Activated CD8-positive, alpha-beta T cell treated with anti-CD3 and anti-CD28 coated beads for 36 hours (primary cell): ENCODE measurements at regions not wholly inside any gene's neighbourhood (a gene's known extent, or its start where the extent isn't known, plus 50 kb on each side); places are given as distances from the start of the nearest gene placed in this dataset.
A peak's percentile ranks its signal among the peaks of the same experiment; 100 is the strongest.

Experiments used
- ATAC-seq: fragments of 200-7000 bp; cut with Tn5 transposase; one replicate; pipeline ENCODE4 v1.10.0; 2021; ENCODE audit warnings: mild to moderate bottlenecking, moderate library complexity
- CTCF ChIA-PET: fragments of 350-600 bp; sonication (Branson Sonifier 250); formaldehyde crosslinking; loops from one replicate; lab custom pipeline; 2021; ENCODE audit warnings: antibody characterized with exemption; lab: Charles Lee
- POLR2A ChIA-PET: fragments of 350-600 bp; sonication (Branson Sonifier 250); formaldehyde crosslinking; loops from one replicate; lab custom pipeline; 2021; ENCODE audit warnings: antibody characterized with exemption; lab: Charles Lee
- DNase-seq: peaks from one replicate; pipeline ENCODE4 v3.0.0-alpha.2; 2020
- H3K27ac Mint-ChIP-seq: one replicate; pipeline ENCODE4 v1.8.0; 2021; ENCODE audit warnings: mild to moderate bottlenecking, mixed read lengths
- H3K27me3 Mint-ChIP-seq: one replicate; pipeline ENCODE4 v1.8.0; 2021; ENCODE audit warnings: mixed read lengths
- H3K36me3 Mint-ChIP-seq: one replicate; pipeline ENCODE4 v1.8.0; 2021; ENCODE audit warnings: low read depth, mixed read lengths
- H3K4me1 Mint-ChIP-seq: one replicate; pipeline ENCODE4 v1.8.0; 2021; ENCODE audit warnings: low read depth, mixed read lengths
- H3K4me3 Mint-ChIP-seq: one replicate; pipeline ENCODE4 v1.8.0; 2021; ENCODE audit warnings: mild to moderate bottlenecking, moderate library complexity, mixed read lengths
- H3K9me3 Mint-ChIP-seq: one replicate; pipeline ENCODE4 v1.8.0; 2021; ENCODE audit warnings: mixed read lengths
- intact Hi-C: fragments of 100-400 bp; cut with micrococcal nuclease; formaldehyde crosslinking; loops from one replicate; pipeline ENCODE4 v1.10.0; 2022
- TF ChIP-seq, protein P1 (sequence below): fragments of 200-600 bp; IDR thresholded peaks from one replicate; pipeline ENCODE4 v1.8.0; 2022; ENCODE audit warnings: antibody characterized with exemption, mild to moderate bottlenecking

DNA sequence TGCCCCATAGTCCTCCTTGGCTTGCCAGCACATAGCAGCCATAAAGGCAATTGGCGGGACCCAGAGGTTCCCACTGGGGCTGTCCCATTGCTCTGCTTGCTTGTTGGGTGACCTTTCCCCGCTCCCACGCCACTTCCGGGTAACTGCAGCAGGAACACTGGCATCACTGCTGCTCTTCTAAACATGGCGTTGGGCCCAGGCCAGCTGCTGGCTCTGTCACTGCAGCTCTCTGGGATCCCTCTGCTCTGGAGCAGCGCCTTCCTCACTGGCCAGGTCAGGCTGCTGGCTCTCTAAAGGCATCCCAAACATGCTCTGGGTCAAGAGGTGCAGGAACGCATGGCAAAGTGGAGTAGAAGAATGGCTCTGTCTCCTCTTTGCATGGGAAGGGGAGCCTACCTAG, 92.9 kb downstream of the DRD1 start:
- CTCF ChIA-PET = no interaction called here

DNA sequence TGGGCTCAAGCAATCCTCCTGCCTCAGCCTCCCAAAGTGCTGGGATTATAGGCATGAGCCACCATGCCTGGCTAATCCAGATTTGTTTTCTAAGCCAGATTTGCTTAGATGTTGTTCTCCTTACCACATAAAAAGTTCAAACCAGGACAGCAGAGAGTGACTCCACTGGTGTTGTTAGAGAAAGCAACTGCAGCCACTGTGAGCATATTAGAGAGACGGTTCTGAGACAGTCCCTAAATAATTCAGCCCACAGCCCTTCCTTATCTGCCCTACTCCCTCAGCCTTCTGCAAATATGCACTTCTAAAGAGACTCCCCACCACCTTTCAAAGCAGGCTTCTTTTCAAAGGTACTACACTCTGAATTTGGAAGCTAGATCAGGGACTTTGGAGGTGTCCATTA, 96.1 kb downstream of the DRD1 start:
- H3K36me3 Mint-ChIP-seq = no peaks in the 10 kb centered on the region
- peaks cover 19% of the 10 kb centered on the region for H3K27me3 Mint-ChIP-seq
- peaks cover 2% of the 10 kb centered on the region for H3K9me3 Mint-ChIP-seq
- CTCF ChIA-PET = no interaction called here
- TF ChIP-seq, protein P1, sequence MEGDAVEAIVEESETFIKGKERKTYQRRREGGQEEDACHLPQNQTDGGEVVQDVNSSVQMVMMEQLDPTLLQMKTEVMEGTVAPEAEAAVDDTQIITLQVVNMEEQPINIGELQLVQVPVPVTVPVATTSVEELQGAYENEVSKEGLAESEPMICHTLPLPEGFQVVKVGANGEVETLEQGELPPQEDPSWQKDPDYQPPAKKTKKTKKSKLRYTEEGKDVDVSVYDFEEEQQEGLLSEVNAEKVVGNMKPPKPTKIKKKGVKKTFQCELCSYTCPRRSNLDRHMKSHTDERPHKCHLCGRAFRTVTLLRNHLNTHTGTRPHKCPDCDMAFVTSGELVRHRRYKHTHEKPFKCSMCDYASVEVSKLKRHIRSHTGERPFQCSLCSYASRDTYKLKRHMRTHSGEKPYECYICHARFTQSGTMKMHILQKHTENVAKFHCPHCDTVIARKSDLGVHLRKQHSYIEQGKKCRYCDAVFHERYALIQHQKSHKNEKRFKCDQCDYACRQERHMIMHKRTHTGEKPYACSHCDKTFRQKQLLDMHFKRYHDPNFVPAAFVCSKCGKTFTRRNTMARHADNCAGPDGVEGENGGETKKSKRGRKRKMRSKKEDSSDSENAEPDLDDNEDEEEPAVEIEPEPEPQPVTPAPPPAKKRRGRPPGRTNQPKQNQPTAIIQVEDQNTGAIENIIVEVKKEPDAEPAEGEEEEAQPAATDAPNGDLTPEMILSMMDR = no peak
- no peak overlapping the region for H3K4me3 Mint-ChIP-seq
- intact Hi-C loops = no loop called here
- POLR2A ChIA-PET = no interaction called here
- DNase-seq (no peak), ATAC-seq (no peak)
- no peak overlapping the region for H3K27ac Mint-ChIP-seq
- no peaks in the 10 kb centered on the region for H3K4me1 Mint-ChIP-seq

More for the DNA sequence above, 92.9 kb downstream of the DRD1 start:
- ATAC-seq (no peak), DNase-seq (peak; percentile 12)
- POLR2A ChIA-PET = no interaction called here
- intact Hi-C loops = no loop called here
- Mint-ChIP-seq H3K4me1 (no peaks in the 10 kb centered on the region), H3K4me3 (no peak overlapping the region), H3K27ac (no peak overlapping the region), H3K9me3 (no peaks in the 10 kb centered on the region), H3K27me3 (peaks cover 9% of the 10 kb centered on the region), H3K36me3 (no peaks in the 10 kb centered on the region)
- TF ChIP-seq, protein P1 = no peak

DNA sequence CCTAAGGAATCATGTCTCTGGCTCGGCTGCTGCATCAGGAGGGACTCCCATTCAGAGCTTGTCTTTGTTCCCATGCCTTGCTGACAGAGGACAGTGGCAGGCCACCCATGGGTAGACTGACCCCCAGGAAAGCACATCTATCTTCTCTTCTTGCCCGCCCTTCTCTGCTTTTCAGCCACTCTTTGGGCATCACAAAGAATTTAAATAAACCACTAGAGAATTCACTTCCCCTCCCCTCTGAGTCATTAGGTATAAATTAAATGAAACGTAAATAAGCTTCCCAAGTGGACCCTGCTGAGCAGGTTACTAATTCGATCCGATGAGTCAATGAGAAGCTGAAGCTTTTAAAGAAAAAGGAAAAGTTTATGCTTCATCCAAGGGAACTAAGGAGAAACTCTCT, 97.0 kb downstream of the DRD1 start:
- DNase-seq (no peak), ATAC-seq (no peak)
- POLR2A ChIA-PET = no interaction called here
- intact Hi-C loops = no loop called here
- CTCF ChIA-PET = no interaction called here
- H3K27ac Mint-ChIP-seq = no peak overlapping the region
- no peaks in the 10 kb centered on the region for H3K36me3 Mint-ChIP-seq
- peaks cover 2% of the 10 kb centered on the region for H3K9me3 Mint-ChIP-seq
- H3K4me3 Mint-ChIP-seq = no peak overlapping the region
- H3K27me3 Mint-ChIP-seq = peaks cover 15% of the 10 kb centered on the region
- TF ChIP-seq, protein P1 = no peak
- no peaks in the 10 kb centered on the region for H3K4me1 Mint-ChIP-seq

DNA sequence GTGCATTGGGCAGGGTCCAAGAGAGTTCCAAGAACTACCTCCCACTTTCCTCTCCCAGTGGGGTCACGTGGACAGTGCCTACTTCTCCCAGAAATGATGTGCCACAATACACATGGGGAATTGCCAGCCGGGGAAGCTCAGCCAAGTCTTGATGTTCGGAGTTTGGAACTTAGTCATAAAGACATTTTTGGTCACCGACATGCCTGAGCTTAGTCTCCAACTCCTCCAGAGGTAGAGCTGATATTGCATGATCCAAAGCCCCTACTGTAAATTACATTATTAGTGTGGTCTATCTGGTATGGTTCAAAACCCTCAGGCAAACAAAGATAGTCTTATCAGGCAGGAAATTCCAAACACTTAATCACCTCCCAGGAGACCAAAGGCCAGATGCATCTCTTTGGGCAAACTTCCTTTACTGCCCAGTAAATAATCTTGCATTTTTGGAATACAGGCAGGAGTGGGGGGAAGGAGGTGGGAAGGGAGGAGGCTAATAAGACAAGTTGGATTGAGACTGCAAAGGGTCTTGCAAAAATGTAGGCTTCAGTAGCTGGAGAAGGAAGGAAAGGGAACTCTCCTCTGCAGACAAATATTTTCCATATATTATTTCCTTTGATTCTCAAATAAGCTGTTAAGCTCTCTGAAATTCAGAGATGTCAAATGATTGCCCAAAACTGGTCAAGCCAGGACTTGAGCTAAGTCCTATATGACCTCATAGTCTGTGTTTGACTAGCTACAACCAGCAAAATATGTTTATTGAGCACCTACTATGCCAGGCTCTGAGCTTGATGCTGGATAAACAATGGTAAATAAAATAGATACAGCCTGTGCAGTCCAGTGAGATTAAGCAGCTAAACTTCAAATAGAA, 99.4 kb downstream of the DRD1 start:
- H3K27ac Mint-ChIP-seq = no peak overlapping the region
- no peak for DNase-seq
- ATAC-seq = no peak
- H3K4me3 Mint-ChIP-seq = no peak overlapping the region
- CTCF ChIA-PET = interaction anchor here (1.0 to 1.2 kb wide), 2 partner anchors 100 to 120 kb away, joined by 3 read pairs; partner anchors contain the start of gene DRD1
- peaks cover 2% of the 10 kb centered on the region for H3K9me3 Mint-ChIP-seq
- POLR2A ChIA-PET = no interaction called here
- intact Hi-C loops = no loop called here
- no peaks in the 10 kb centered on the region for H3K4me1 Mint-ChIP-seq
- H3K27me3 Mint-ChIP-seq = peaks cover 13% of the 10 kb centered on the region
- TF ChIP-seq, protein P1 = no peak
- no peaks in the 10 kb centered on the region for H3K36me3 Mint-ChIP-seq

- intact Hi-C loops = no loop called here
- TF ChIP-seq, protein P1 = no peak
Observed at GRCh38 chr5:175343308-175343707, 100.7 kb downstream of the DRD1 start.

More at GRCh38 chr5:175343308-175343707, 100.7 kb downstream of the DRD1 start:
- Mint-ChIP-seq H3K4me1 (no peaks in the 10 kb centered on the region), H3K27ac (no peak overlapping the region), H3K27me3 (peaks cover 12% of the 10 kb centered on the region), H3K9me3 (peaks cover 2% of the 10 kb centered on the region), H3K36me3 (no peaks in the 10 kb centered on the region), H3K4me3 (no peak overlapping the region)
- CTCF ChIA-PET = no interaction called here
- ATAC-seq = no peak
- DNase-seq = no peak
- POLR2A ChIA-PET = no interaction called here
